ENCODE measurements at regions not wholly inside any gene's neighbourhood (a gene's known extent, or its start where the extent isn't known, plus 50 kb on each side); places are given as distances from the start of the nearest gene placed in this dataset.

- H3K4me3 ChIP-seq (ENCODE audit: low read length): no peak overlapping the region
- no peaks in the 10 kb centered on the region for H3K36me3 ChIP-seq (ENCODE audit: control insufficient read depth, insufficient read depth, low read length)
- WGBS (ENCODE audit: insufficient coverage, low lambda C conversion rate): no CpG with 5 or more reads among the region's 6 CpGs
- H3K4me1 ChIP-seq (ENCODE audit: control insufficient read depth, insufficient read depth, low read length): no peaks in the 10 kb centered on the region
- H3K27me3 ChIP-seq (ENCODE audit: control insufficient read depth, insufficient read depth, low read length): no peaks in the 10 kb centered on the region
- H3K27ac ChIP-seq (ENCODE audit: low read length): no peak overlapping the region
- DNase-seq: peak; percentile 9 to 27
- no peaks in the 10 kb centered on the region for H3K9me3 ChIP-seq (ENCODE audit: control insufficient read depth, low read depth, low read length)
These were observed 105.3 kb upstream of the TAB2 start for GRCh38 chr6:149212206-149212605.

GRCh38 chr6:149212892-149213801, 104.4 kb upstream of the TAB2 start:
- no peak for DNase-seq
- H3K4me3 ChIP-seq (ENCODE audit: low read length): no peak overlapping the region
- no peaks in the 10 kb centered on the region for H3K9me3 ChIP-seq (ENCODE audit: control insufficient read depth, low read depth, low read length)
- H3K4me1 ChIP-seq (ENCODE audit: control insufficient read depth, insufficient read depth, low read length): no peaks in the 10 kb centered on the region
- WGBS (ENCODE audit: insufficient coverage, low lambda C conversion rate): 93% methylated on average over 3 of the region's 9 CpGs
- no peaks in the 10 kb centered on the region for H3K27me3 ChIP-seq (ENCODE audit: control insufficient read depth, insufficient read depth, low read length)
- H3K36me3 ChIP-seq (ENCODE audit: control insufficient read depth, insufficient read depth, low read length): no peaks in the 10 kb centered on the region
- H3K27ac ChIP-seq (ENCODE audit: low read length): no peak overlapping the region

GRCh38 chr6:149213829-149214228, 103.7 kb upstream of the TAB2 start:
- Histone ChIP-seq H3K36me3 (ENCODE audit: control insufficient read depth, insufficient read depth, low read length) (no peaks in the 10 kb centered on the region), H3K27ac (ENCODE audit: low read length) (no peak overlapping the region), H3K27me3 (ENCODE audit: control insufficient read depth, insufficient read depth, low read length) (no peaks in the 10 kb centered on the region), H3K4me1 (ENCODE audit: control insufficient read depth, insufficient read depth, low read length) (no peaks in the 10 kb centered on the region), H3K4me3 (ENCODE audit: low read length) (no peak overlapping the region), H3K9me3 (ENCODE audit: control insufficient read depth, low read depth, low read length) (no peaks in the 10 kb centered on the region)
- no peak for DNase-seq
- 100% methylated on average over 2 of the region's 4 CpGs for WGBS (ENCODE audit: insufficient coverage, low lambda C conversion rate)

- Histone ChIP-seq H3K4me1 (ENCODE audit: control insufficient read depth, insufficient read depth, low read length) (no peaks in the 10 kb centered on the region), H3K36me3 (ENCODE audit: control insufficient read depth, insufficient read depth, low read length) (no peaks in the 10 kb centered on the region), H3K4me3 (ENCODE audit: low read length) (no peak overlapping the region), H3K27ac (ENCODE audit: low read length) (no peak overlapping the region), H3K27me3 (ENCODE audit: control insufficient read depth, insufficient read depth, low read length) (no peaks in the 10 kb centered on the region), H3K9me3 (ENCODE audit: control insufficient read depth, low read depth, low read length) (no peaks in the 10 kb centered on the region)
- no CpG with 5 or more reads among the region's 4 CpGs for WGBS (ENCODE audit: insufficient coverage, low lambda C conversion rate)
- DNase-seq: no peak
These were observed 101.1 kb upstream of the TAB2 start for GRCh38 chr6:149216459-149216858.

- no peaks in the 10 kb centered on the region for H3K4me1 ChIP-seq (ENCODE audit: control insufficient read depth, insufficient read depth, low read length)
- H3K9me3 ChIP-seq (ENCODE audit: control insufficient read depth, low read depth, low read length): no peaks in the 10 kb centered on the region
- no peaks in the 10 kb centered on the region for H3K36me3 ChIP-seq (ENCODE audit: control insufficient read depth, insufficient read depth, low read length)
- H3K27me3 ChIP-seq (ENCODE audit: control insufficient read depth, insufficient read depth, low read length): no peaks in the 10 kb centered on the region
- no peak for DNase-seq
- no peak overlapping the region for H3K4me3 ChIP-seq (ENCODE audit: low read length)
- H3K27ac ChIP-seq (ENCODE audit: low read length): no peak overlapping the region
These were observed 100.0 kb upstream of the TAB2 start for GRCh38 chr6:149217466-149217888.

GRCh38 chr6:149218471-149218870, 99.0 kb upstream of the TAB2 start:
- H3K27ac ChIP-seq (ENCODE audit: low read length): no peak overlapping the region
- no peaks in the 10 kb centered on the region for H3K36me3 ChIP-seq (ENCODE audit: control insufficient read depth, insufficient read depth, low read length)
- peaks cover under 1% of the 10 kb centered on the region for H3K4me1 ChIP-seq (ENCODE audit: control insufficient read depth, insufficient read depth, low read length)
- no peaks in the 10 kb centered on the region for H3K9me3 ChIP-seq (ENCODE audit: control insufficient read depth, low read depth, low read length)
- no peaks in the 10 kb centered on the region for H3K27me3 ChIP-seq (ENCODE audit: control insufficient read depth, insufficient read depth, low read length)
- no peak for DNase-seq
- no peak overlapping the region for H3K4me3 ChIP-seq (ENCODE audit: low read length)

GRCh38 chr6:149218915-149219314, 98.6 kb upstream of the TAB2 start:
- no peaks in the 10 kb centered on the region for H3K36me3 ChIP-seq (ENCODE audit: control insufficient read depth, insufficient read depth, low read length)
- no peaks in the 10 kb centered on the region for H3K27me3 ChIP-seq (ENCODE audit: control insufficient read depth, insufficient read depth, low read length)
- H3K27ac ChIP-seq (ENCODE audit: low read length): no peak overlapping the region
- no peak overlapping the region for H3K4me3 ChIP-seq (ENCODE audit: low read length)
- no CpG with 5 or more reads among the region's 2 CpGs for WGBS (ENCODE audit: insufficient coverage, low lambda C conversion rate)
- DNase-seq: no peak
- no peaks in the 10 kb centered on the region for H3K9me3 ChIP-seq (ENCODE audit: control insufficient read depth, low read depth, low read length)
- H3K4me1 ChIP-seq (ENCODE audit: control insufficient read depth, insufficient read depth, low read length): peaks cover 5% of the 10 kb centered on the region

- Histone ChIP-seq H3K4me1 (ENCODE audit: control insufficient read depth, insufficient read depth, low read length) (peaks cover 6% of the 10 kb centered on the region), H3K27me3 (ENCODE audit: control insufficient read depth, insufficient read depth, low read length) (no peaks in the 10 kb centered on the region), H3K27ac (ENCODE audit: low read length) (no peak overlapping the region), H3K36me3 (ENCODE audit: control insufficient read depth, insufficient read depth, low read length) (no peaks in the 10 kb centered on the region), H3K4me3 (ENCODE audit: low read length) (no peak overlapping the region), H3K9me3 (ENCODE audit: control insufficient read depth, low read depth, low read length) (no peaks in the 10 kb centered on the region)
- no peak for DNase-seq
- WGBS (ENCODE audit: insufficient coverage, low lambda C conversion rate): 100% methylated on average over 1 of the region's 6 CpGs
These were observed 96.4 kb upstream of the TAB2 start for GRCh38 chr6:149220882-149221773.

- H3K27ac ChIP-seq (ENCODE audit: low read length): no peak overlapping the region
- H3K4me3 ChIP-seq (ENCODE audit: low read length): no peak overlapping the region
- H3K9me3 ChIP-seq (ENCODE audit: control insufficient read depth, low read depth, low read length): no peaks in the 10 kb centered on the region
- peaks cover 6% of the 10 kb centered on the region for H3K4me1 ChIP-seq (ENCODE audit: control insufficient read depth, insufficient read depth, low read length)
- no peaks in the 10 kb centered on the region for H3K36me3 ChIP-seq (ENCODE audit: control insufficient read depth, insufficient read depth, low read length)
- no CpG with 5 or more reads among the region's 4 CpGs for WGBS (ENCODE audit: insufficient coverage, low lambda C conversion rate)
- no peak for DNase-seq
- H3K27me3 ChIP-seq (ENCODE audit: control insufficient read depth, insufficient read depth, low read length): no peaks in the 10 kb centered on the region
These were observed 95.8 kb upstream of the TAB2 start for GRCh38 chr6:149221774-149222070.

- no peak for DNase-seq
- H3K27me3 ChIP-seq (ENCODE audit: control insufficient read depth, insufficient read depth, low read length): no peaks in the 10 kb centered on the region
- 48% methylated on average over 2 of the region's 4 CpGs for WGBS (ENCODE audit: insufficient coverage, low lambda C conversion rate)
These were observed 94.2 kb upstream of the TAB2 start for GRCh38 chr6:149223120-149223903.

More at GRCh38 chr6:149223120-149223903, 94.2 kb upstream of the TAB2 start:
- no peak overlapping the region for H3K27ac ChIP-seq (ENCODE audit: low read length)
- H3K4me3 ChIP-seq (ENCODE audit: low read length): no peak overlapping the region
- H3K9me3 ChIP-seq (ENCODE audit: control insufficient read depth, low read depth, low read length): no peaks in the 10 kb centered on the region
- peaks cover 6% of the 10 kb centered on the region for H3K4me1 ChIP-seq (ENCODE audit: control insufficient read depth, insufficient read depth, low read length)
- H3K36me3 ChIP-seq (ENCODE audit: control insufficient read depth, insufficient read depth, low read length): no peaks in the 10 kb centered on the region

Data from large intestine (tissue), 3 donors.